ENCODE measurements at regions not wholly inside any gene's neighbourhood (a gene's known extent, or its start where the extent isn't known, plus 50 kb on each side); places are given as distances from the start of the nearest gene placed in this dataset.

DNA sequence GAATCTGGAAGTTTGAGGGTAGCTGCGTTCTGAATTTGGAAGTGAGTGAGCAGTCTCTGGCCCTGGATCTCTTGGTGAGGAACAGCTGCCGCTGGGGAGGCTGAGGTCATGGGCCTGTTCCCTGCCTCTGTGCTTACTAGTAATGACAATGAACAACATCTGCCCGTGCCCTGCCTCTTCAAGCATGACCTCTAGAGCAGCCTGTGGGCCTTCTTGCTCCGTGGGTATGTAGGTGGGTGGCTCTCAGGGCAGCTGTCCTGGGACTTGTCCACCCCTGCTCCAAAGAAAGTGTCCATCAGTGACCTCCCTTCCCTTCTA lies 186.2 kb downstream of the CXCL12 start:
- no peaks in the 10 kb centered on the region for H3K27me3 ChIP-seq
- H3K9me3 ChIP-seq: no peaks in the 10 kb centered on the region
- no peaks in the 10 kb centered on the region for H3K4me1 ChIP-seq

DNA sequence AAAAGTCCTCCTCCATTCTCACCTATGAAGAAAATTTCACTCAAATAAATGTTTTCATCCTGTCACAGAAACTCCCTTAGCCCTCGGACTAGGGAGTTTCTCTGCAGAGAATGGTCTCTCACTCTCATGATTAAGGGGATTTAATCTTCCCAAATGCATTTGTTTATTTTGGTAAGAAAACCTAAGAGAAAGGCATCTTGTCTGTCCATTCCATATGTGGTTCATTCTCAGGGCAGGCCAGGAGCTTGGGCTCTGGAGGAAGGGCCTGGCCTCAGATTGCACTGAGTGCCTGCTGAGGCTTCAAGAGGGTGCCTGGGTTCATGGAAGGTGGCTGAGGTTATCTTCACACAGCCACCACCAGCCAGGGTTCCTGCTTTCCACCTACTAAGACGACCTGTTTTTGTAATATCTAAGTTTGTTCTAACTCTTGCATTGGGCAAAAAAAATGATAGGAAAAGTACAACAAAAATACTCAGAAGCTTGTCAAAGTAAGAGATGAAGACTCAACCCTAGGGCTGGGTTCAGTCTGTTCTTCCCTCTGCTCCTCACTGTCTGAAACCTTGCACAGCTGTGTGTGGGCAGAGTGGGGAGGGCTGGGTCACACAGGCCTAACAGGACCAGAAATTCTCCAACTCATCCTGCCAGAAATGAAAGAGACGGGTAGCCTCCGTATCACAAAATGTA lies 186.7 kb downstream of the CXCL12 start:
- Histone ChIP-seq H3K36me3 (no peaks in the 10 kb centered on the region), H3K27me3 (no peaks in the 10 kb centered on the region), H3K4me1 (no peaks in the 10 kb centered on the region), H3K4me3 (ENCODE audit: low read depth, low read length) (no peak overlapping the region), H3K9me3 (no peaks in the 10 kb centered on the region)
- TF ChIP-seq, protein P1, sequence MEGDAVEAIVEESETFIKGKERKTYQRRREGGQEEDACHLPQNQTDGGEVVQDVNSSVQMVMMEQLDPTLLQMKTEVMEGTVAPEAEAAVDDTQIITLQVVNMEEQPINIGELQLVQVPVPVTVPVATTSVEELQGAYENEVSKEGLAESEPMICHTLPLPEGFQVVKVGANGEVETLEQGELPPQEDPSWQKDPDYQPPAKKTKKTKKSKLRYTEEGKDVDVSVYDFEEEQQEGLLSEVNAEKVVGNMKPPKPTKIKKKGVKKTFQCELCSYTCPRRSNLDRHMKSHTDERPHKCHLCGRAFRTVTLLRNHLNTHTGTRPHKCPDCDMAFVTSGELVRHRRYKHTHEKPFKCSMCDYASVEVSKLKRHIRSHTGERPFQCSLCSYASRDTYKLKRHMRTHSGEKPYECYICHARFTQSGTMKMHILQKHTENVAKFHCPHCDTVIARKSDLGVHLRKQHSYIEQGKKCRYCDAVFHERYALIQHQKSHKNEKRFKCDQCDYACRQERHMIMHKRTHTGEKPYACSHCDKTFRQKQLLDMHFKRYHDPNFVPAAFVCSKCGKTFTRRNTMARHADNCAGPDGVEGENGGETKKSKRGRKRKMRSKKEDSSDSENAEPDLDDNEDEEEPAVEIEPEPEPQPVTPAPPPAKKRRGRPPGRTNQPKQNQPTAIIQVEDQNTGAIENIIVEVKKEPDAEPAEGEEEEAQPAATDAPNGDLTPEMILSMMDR (IDR thresholded peaks at IDR 0.05; ENCODE audit: low read depth, low read length): no peak
- no peak for DNase-seq

More for the DNA sequence above, 186.2 kb downstream of the CXCL12 start:
- TF ChIP-seq, protein P1 (IDR thresholded peaks at IDR 0.05; ENCODE audit: low read depth, low read length): no peak
- no peak overlapping the region for H3K4me3 ChIP-seq (ENCODE audit: low read depth, low read length)
- no peak for DNase-seq
- H3K36me3 ChIP-seq: no peaks in the 10 kb centered on the region

DNA sequence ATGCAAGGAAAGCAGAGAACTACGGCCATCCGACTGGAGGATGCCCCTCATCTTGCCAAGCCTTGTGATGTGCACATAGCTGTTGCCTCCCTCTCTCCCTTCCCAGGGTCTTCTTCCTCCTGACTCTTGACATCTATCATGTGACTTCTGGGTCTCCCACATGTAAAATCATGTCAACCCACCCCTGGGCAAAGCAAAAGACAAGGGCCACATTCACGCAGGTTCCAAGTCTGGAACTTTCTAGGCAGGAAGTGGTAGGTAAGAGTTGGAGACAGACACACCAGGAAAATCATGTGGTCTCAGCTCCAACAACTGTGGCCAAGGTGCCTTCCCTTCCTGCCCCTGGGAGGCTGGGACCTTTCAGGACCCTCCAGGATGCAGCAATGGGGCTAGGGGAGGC lies 187.3 kb downstream of the CXCL12 start:
- TF ChIP-seq, protein P1 (IDR thresholded peaks at IDR 0.05; ENCODE audit: low read depth, low read length): no peak
- Histone ChIP-seq H3K9me3 (no peaks in the 10 kb centered on the region), H3K4me1 (no peaks in the 10 kb centered on the region), H3K4me3 (ENCODE audit: low read depth, low read length) (no peak overlapping the region), H3K36me3 (no peaks in the 10 kb centered on the region), H3K27me3 (no peaks in the 10 kb centered on the region)
- DNase-seq: no peak

DNA sequence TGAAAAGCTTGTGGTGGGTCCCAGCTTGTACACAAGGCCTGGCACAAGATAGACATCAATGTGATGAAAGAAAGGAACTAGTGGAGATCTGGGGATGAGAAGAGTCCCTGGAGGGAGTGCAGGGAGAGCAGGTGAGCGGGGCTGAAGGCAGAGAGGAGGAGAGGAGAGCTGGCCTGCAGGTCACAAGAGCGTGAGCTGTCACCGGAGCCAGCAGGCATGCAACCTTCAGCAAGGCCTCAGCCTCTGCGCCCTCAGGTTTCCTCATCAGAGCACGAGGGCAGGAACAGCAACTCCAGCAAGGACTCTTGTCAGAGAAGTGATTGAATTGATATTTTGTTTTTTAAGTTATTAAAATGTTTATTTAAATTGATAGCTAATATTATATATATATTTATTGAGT lies 188.6 kb downstream of the CXCL12 start:
- Histone ChIP-seq H3K4me3 (ENCODE audit: low read depth, low read length) (no peak overlapping the region), H3K27me3 (no peaks in the 10 kb centered on the region), H3K36me3 (no peaks in the 10 kb centered on the region), H3K4me1 (no peaks in the 10 kb centered on the region), H3K9me3 (no peaks in the 10 kb centered on the region)
- TF ChIP-seq, protein P1 (IDR thresholded peaks at IDR 0.05; ENCODE audit: low read depth, low read length): no peak
- no peak for DNase-seq

DNA sequence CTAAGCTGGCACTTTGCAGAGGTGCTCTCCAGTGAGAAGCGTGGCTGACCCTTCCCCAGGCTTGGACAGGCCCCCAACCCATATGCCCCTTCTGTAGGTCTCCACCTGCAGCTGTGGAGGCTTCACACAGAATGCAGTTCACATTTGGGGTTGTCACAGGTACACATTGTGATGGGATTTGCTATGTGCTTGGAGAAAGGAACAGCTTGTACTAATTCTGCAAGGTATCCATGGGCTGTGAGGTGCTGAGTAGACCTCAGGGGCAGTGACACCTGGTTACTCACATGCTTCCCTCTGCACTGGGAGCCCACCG lies 188.9 kb downstream of the CXCL12 start:
- no peaks in the 10 kb centered on the region for H3K4me1 ChIP-seq

More for the DNA sequence above, 188.9 kb downstream of the CXCL12 start:
- H3K27me3 ChIP-seq: no peaks in the 10 kb centered on the region
- no peak overlapping the region for H3K4me3 ChIP-seq (ENCODE audit: low read depth, low read length)
- no peaks in the 10 kb centered on the region for H3K36me3 ChIP-seq
- DNase-seq: no peak
- H3K9me3 ChIP-seq: no peaks in the 10 kb centered on the region
- TF ChIP-seq, protein P1 (IDR thresholded peaks at IDR 0.05; ENCODE audit: low read depth, low read length): no peak
